Non-pigmented ciliary epithelial cell (primary cell): ENCODE measurements at regions not wholly inside any gene's neighbourhood (a gene's known extent, or its start where the extent isn't known, plus 50 kb on each side); places are given as distances from the start of the nearest gene placed in this dataset.
"Not testable (repeated sequence)": the region's sequence is repeated elsewhere in the genome, so short reads cannot be mapped to it uniquely, and the experiment has no call there.

ENCODE experiments used
- DNase-seq: peaks from one replicate; pipeline ENCODE4 v3.0.0-alpha.2; 2010; ENCODE audit warnings: low read depth

GRCh38 chr17:45649796-45650195 lies 134.3 kb upstream of the CRHR1 start:
- DNase-seq, result no peak

- no peak for DNase-seq
Measured at GRCh38 chr17:45650561-45650960, 133.6 kb upstream of the CRHR1 start.

GRCh38 chr17:45651145-45651709 lies 132.9 kb upstream of the CRHR1 start:
- DNase-seq, result no peak

GRCh38 chr17:45653616-45654015 lies 130.5 kb upstream of the CRHR1 start:
- DNase-seq, result no peak

GRCh38 chr17:45656527-45657181 lies 127.5 kb upstream of the CRHR1 start:
- no peak for DNase-seq

- no peak for DNase-seq
Measured at GRCh38 chr17:45660474-45660873, 123.6 kb upstream of the CRHR1 start.

GRCh38 chr17:45662432-45662831 lies 121.7 kb upstream of the CRHR1 start:
- DNase-seq, result no peak

- DNase-seq, result no peak
Measured at GRCh38 chr17:45663772-45664171, 120.3 kb upstream of the CRHR1 start.

GRCh38 chr17:45664921-45665320 lies 119.2 kb upstream of the CRHR1 start:
- DNase-seq, result no peak

GRCh38 chr17:45666046-45666600 lies 118.0 kb upstream of the CRHR1 start:
- DNase-seq, result no peak

GRCh38 chr17:45666641-45667040 lies 117.5 kb upstream of the CRHR1 start:
- no peak for DNase-seq

GRCh38 chr17:45667591-45668171 lies 116.4 kb upstream of the CRHR1 start:
- DNase-seq, result no peak

- no peak for DNase-seq
Measured at GRCh38 chr17:45668316-45668715, 115.8 kb upstream of the CRHR1 start.

- no peak for DNase-seq
Measured at GRCh38 chr17:45672301-45672700, 111.8 kb upstream of the CRHR1 start.

- DNase-seq, result no peak
Measured at GRCh38 chr17:45672792-45673191, 111.3 kb upstream of the CRHR1 start.

GRCh38 chr17:45673759-45674158 lies 110.4 kb upstream of the CRHR1 start:
- not testable (repeated sequence) for DNase-seq

- DNase-seq, result no peak
Measured at GRCh38 chr17:45675012-45675411, 109.1 kb upstream of the CRHR1 start.

- DNase-seq, result no peak
Measured at GRCh38 chr17:45675892-45676291, 108.2 kb upstream of the CRHR1 start.

- DNase-seq, result no peak
Measured at GRCh38 chr17:45676695-45677094, 107.4 kb upstream of the CRHR1 start.

- no peak for DNase-seq
Measured at GRCh38 chr17:45677770-45678169, 106.3 kb upstream of the CRHR1 start.

- no peak for DNase-seq
Measured at GRCh38 chr17:45679426-45679825, 104.7 kb upstream of the CRHR1 start.

GRCh38 chr17:45680360-45680759 lies 103.8 kb upstream of the CRHR1 start:
- no peak for DNase-seq

- DNase-seq, result no peak
Measured at GRCh38 chr17:45681706-45682105, 102.4 kb upstream of the CRHR1 start.

- no peak for DNase-seq
Measured at GRCh38 chr17:45686250-45686649, 97.9 kb upstream of the CRHR1 start.
